A673 (cell line): ENCODE measurements at regions not wholly inside any gene's neighbourhood (a gene's known extent, or its start where the extent isn't known, plus 50 kb on each side); places are given as distances from the start of the nearest gene placed in this dataset.

Source experiments
- CTCF ChIP-seq: fragments of 300-800, 200-600 bp; sonication (generic); conservative IDR thresholded peaks from 2 replicates; pipeline ENCODE4 v1.5.1; 2017; ENCODE audit warnings: low read depth, mild to moderate bottlenecking, antibody characterized with exemption, low read length, moderate library complexity, mixed read lengths
- EZH2 ChIP-seq: fragments of 200-600 bp; sonication (generic); IDR thresholded peaks from 2 replicates; pipeline ENCODE4 v1.6.1; 2017; ENCODE audit warnings: borderline replicate concordance, low read depth, mild to moderate bottlenecking, mixed read lengths, antibody characterized with exemption, low read length; ENCODE audit not compliant: poor library complexity, severe bottlenecking

GRCh38 chr12:68539615-68539952 lies 71.1 kb upstream of the RAP1B start:
- TF ChIP-seq CTCF (no peak), EZH2 (no peak)
